MM.1S (cell line): ENCODE measurements at regions not wholly inside any gene's neighbourhood (a gene's known extent, or its start where the extent isn't known, plus 50 kb on each side); places are given as distances from the start of the nearest gene placed in this dataset.
"Not testable (repeated sequence)": the region's sequence is repeated elsewhere in the genome, so short reads cannot be mapped to it uniquely, and the experiment has no call there.

Experiments
- DNase-seq: peaks from one replicate; pipeline ENCODE4 v3.0.0-alpha.2; 2015
- H2AFZ ChIP-seq: fragments of 300-600 bp; sonication (generic); 2 replicates; pipeline ENCODE4 v1.6.0; 2016; ENCODE audit warnings: antibody characterized with exemption, low read length
- H3F3A ChIP-seq: fragments of 300-600 bp; sonication (generic); 2 replicates; pipeline ENCODE4 v1.6.1; 2016; ENCODE audit warnings: mild to moderate bottlenecking, antibody characterized with exemption, low read length, moderate library complexity, mixed read lengths; ENCODE audit not compliant: insufficient read depth
- H3K27ac ChIP-seq: fragments of 300-600 bp; sonication (generic); 2 replicates; pipeline ENCODE4 v1.5.1; 2016; ENCODE audit warnings: mild to moderate bottlenecking, low read length
- H3K27me3 ChIP-seq: fragments of 300-600 bp; sonication (generic); replicated peaks from 2 replicates; pipeline ENCODE4 v1.6.0; 2016; ENCODE audit warnings: low read length; ENCODE audit not compliant: insufficient read depth
- H3K36me3 ChIP-seq: fragments of 300-600 bp; sonication (generic); replicated peaks from 2 replicates; pipeline ENCODE4 v1.6.1; 2016; ENCODE audit warnings: mild to moderate bottlenecking, low read length, mixed read lengths; ENCODE audit not compliant: insufficient read depth
- H3K4me1 ChIP-seq: fragments of 300-600 bp; sonication (generic); 2 replicates; pipeline ENCODE4 v1.6.1; 2016; ENCODE audit warnings: low read length, mixed read lengths
- H3K4me2 ChIP-seq: fragments of 300-600 bp; sonication (generic); 2 replicates; pipeline ENCODE4 v1.6.0; 2016; ENCODE audit warnings: low read depth, low read length
- H3K4me3 ChIP-seq: fragments of 300-600 bp; sonication (generic); 2 replicates; pipeline ENCODE4 v1.5.1; 2016; ENCODE audit warnings: low read length, mixed read lengths
- H3K79me2 ChIP-seq: fragments of 300-600 bp; sonication (generic); 2 replicates; pipeline ENCODE4 v1.6.1; 2016; ENCODE audit warnings: mixed run types, low read length, mixed read lengths
- H3K9ac ChIP-seq: fragments of 300-600 bp; sonication (generic); 2 replicates; pipeline ENCODE4 v1.6.1; 2016; ENCODE audit warnings: low read length, mixed read lengths
- H3K9me2 ChIP-seq: fragments of 300-600 bp; sonication (generic); replicated peaks from 2 replicates; pipeline ENCODE4 v1.6.1; 2016; ENCODE audit warnings: mild to moderate bottlenecking, low read length, mixed read lengths; ENCODE audit not compliant: insufficient read depth
- H3K9me3 ChIP-seq: fragments of 300-600 bp; sonication (generic); replicated peaks from 2 replicates; pipeline ENCODE4 v1.6.1; 2016; ENCODE audit warnings: mild to moderate bottlenecking, low read length, mixed read lengths; ENCODE audit not compliant: insufficient read depth
- H4K20me1 ChIP-seq: fragments of 300-600 bp; sonication (generic); 2 replicates; pipeline ENCODE4 v1.6.1; 2016; ENCODE audit warnings: mild to moderate bottlenecking, low read length, moderate library complexity, mixed read lengths; ENCODE audit not compliant: insufficient read depth
- CTCF ChIP-seq: fragments of 300-600 bp; sonication (generic); IDR thresholded peaks from 2 replicates; pipeline ENCODE4 v1.5.1; 2016; ENCODE audit warnings: antibody characterized with exemption, low read length, mixed read lengths
- EZH2 ChIP-seq: fragments of 300-600 bp; sonication (generic); optimal IDR thresholded peaks from 2 replicates; pipeline ENCODE3; 2017; ENCODE audit warnings: low read depth, mild to moderate bottlenecking, antibody characterized with exemption, low read length, mixed read lengths
- EZH2phosphoT487 ChIP-seq: fragments of 300-600 bp; sonication (generic); IDR thresholded peaks from 2 replicates; pipeline ENCODE4 v1.6.1; 2018; ENCODE audit warnings: antibody characterized with exemption, low read length

- Histone ChIP-seq H3K4me3 (no peak overlapping the region), H3K9me2 (no peaks in the 10 kb centered on the region), H3K9ac (no peak overlapping the region)
Observed at GRCh38 chr17:53765609-53766008, 57.1 kb upstream of the KIF2B start.

GRCh38 chr17:53765129-53765528, 57.6 kb upstream of the KIF2B start:
- H3K27me3 ChIP-seq, result no peaks in the 10 kb centered on the region
- no peak overlapping the region for H3K27ac ChIP-seq
- H3K4me2 ChIP-seq, result no peak overlapping the region
- no peaks in the 10 kb centered on the region for H4K20me1 ChIP-seq
- no peak overlapping the region for H3K4me3 ChIP-seq
- no peak for DNase-seq
- no peaks in the 10 kb centered on the region for H3K36me3 ChIP-seq
- no peaks in the 10 kb centered on the region for H3K79me2 ChIP-seq
- no peaks in the 10 kb centered on the region for H3F3A ChIP-seq
- no peaks in the 10 kb centered on the region for H3K9me2 ChIP-seq
- H3K9me3 ChIP-seq, result no peaks in the 10 kb centered on the region
- TF ChIP-seq EZH2phosphoT487, result no peak
- H3K9ac ChIP-seq, result no peak overlapping the region
- no peaks in the 10 kb centered on the region for H3K4me1 ChIP-seq
- H2AFZ ChIP-seq, result no peak overlapping the region

More at GRCh38 chr17:53765609-53766008, 57.1 kb upstream of the KIF2B start:
- Histone ChIP-seq H3K79me2 (no peaks in the 10 kb centered on the region), H3K36me3 (no peaks in the 10 kb centered on the region), H3K27ac (no peak overlapping the region), H3K4me1 (no peaks in the 10 kb centered on the region), H3F3A (no peaks in the 10 kb centered on the region), H3K27me3 (no peaks in the 10 kb centered on the region), H3K4me2 (no peak overlapping the region), H4K20me1 (no peaks in the 10 kb centered on the region), H2AFZ (no peak overlapping the region), H3K9me3 (no peaks in the 10 kb centered on the region)
- TF ChIP-seq CTCF (no peak), EZH2 (no peak), EZH2phosphoT487 (no peak)
- DNase-seq, result no peak

GRCh38 chr17:53757559-53757958, 65.2 kb upstream of the KIF2B start:
- no peak for DNase-seq
- Histone ChIP-seq H3K9me3 (no peaks in the 10 kb centered on the region), H3K4me1 (no peaks in the 10 kb centered on the region), H3K9ac (no peak overlapping the region), H4K20me1 (no peaks in the 10 kb centered on the region), H3K36me3 (no peaks in the 10 kb centered on the region), H3K79me2 (no peaks in the 10 kb centered on the region), H3F3A (no peaks in the 10 kb centered on the region), H3K9me2 (0 out of 2 replicates have a peak, but pooled peaks cover 4% of the 10 kb centered on the region), H3K27ac (no peak overlapping the region), H3K4me2 (no peak overlapping the region), H2AFZ (no peak overlapping the region), H3K4me3 (no peak overlapping the region), H3K27me3 (no peaks in the 10 kb centered on the region)
- TF ChIP-seq EZH2phosphoT487 (no peak), CTCF (no peak), EZH2 (no peak)

GRCh38 chr17:53757116-53757515, 65.6 kb upstream of the KIF2B start:
- not testable (repeated sequence) for H2AFZ ChIP-seq, H3K9me2 ChIP-seq, H3F3A ChIP-seq, H3K4me2 ChIP-seq, H3K4me1 ChIP-seq, H3K27me3 ChIP-seq, H3K79me2 ChIP-seq, H3K27ac ChIP-seq, H3K4me3 ChIP-seq, H3K9me3 ChIP-seq, H3K36me3 ChIP-seq, H4K20me1 ChIP-seq, H3K9ac ChIP-seq, DNase-seq
